ENCODE measurements at regions not wholly inside any gene's neighbourhood (a gene's known extent, or its start where the extent isn't known, plus 50 kb on each side); places are given as distances from the start of the nearest gene placed in this dataset.

- Histone ChIP-seq H3K4me2 (ENCODE audit: insufficient read depth, low read length) (no peak overlapping the region), H3K9ac (ENCODE audit: insufficient read depth in 1 of 2, low read depth in 2 of 2, low read length in 2 of 2) (no peak overlapping the region), H3K36me3 (ENCODE audit: control insufficient read depth, insufficient read depth, low read length) (no peaks in the 10 kb centered on the region), H2AFZ (ENCODE audit: low read depth, low read length) (no peak overlapping the region), H3K9me3 (replicated peaks; ENCODE audit: control insufficient read depth, insufficient read depth, low read depth, low read length) (no peaks in the 10 kb centered on the region), H3K27me3 (ENCODE audit: control insufficient read depth in 2 of 2, insufficient read depth in 2 of 2, low read length in 2 of 2) (no peaks in the 10 kb centered on the region), H3K27ac (ENCODE audit: extremely low read depth, low read depth, low read length) (no peak overlapping the region), H3K79me2 (ENCODE audit: control insufficient read depth, insufficient read depth, low read length) (no peaks in the 10 kb centered on the region), H3K4me3 (no peak overlapping the region), H3K4me1 (replicated peaks in 1 of 2; ENCODE audit: control insufficient read depth in 2 of 2, insufficient read depth in 2 of 2, low read length in 2 of 2) (no peaks in the 10 kb centered on the region), H3K9me1 (ENCODE audit: control insufficient read depth, insufficient read depth, low read length) (no peaks in the 10 kb centered on the region), H4K20me1 (replicated peaks; ENCODE audit: control insufficient read depth, insufficient read depth, low read length) (no peaks in the 10 kb centered on the region)
- intact Hi-C loops (cut with micrococcal nuclease) (no loop called here), in situ Hi-C loops (cut with MboI) (no loop called here)
- ATAC-seq (no peak), FAIRE-seq (no peak), DNase-seq (ENCODE audit: extremely low read depth in 1 of 4, low spot score in 3 of 4) (no peak)
- 3% methylated on average over 2 of the region's 2 CpGs for WGBS (ENCODE audit: insufficient coverage, low coverage, missing lambda C conversion rate)
- CTCF ChIA-PET (ENCODE audit: low intra/inter-chr PET ratio): no interaction called here
- POLR2A ChIA-PET: interaction anchor here (0.6 kb wide), 1 partner anchor 39 kb away, joined by 4 read pairs; no protein-coding TSS in a partner anchor
- BruUV-seq (replicated peaks): no TSS peak
- TF ChIP-seq ZNF146 (CRISPR knock-in tag; IDR thresholded peaks at IDR 0.05; ENCODE audit: unreplicated experiment): no peak
- TF ChIP-seq, protein P1, sequence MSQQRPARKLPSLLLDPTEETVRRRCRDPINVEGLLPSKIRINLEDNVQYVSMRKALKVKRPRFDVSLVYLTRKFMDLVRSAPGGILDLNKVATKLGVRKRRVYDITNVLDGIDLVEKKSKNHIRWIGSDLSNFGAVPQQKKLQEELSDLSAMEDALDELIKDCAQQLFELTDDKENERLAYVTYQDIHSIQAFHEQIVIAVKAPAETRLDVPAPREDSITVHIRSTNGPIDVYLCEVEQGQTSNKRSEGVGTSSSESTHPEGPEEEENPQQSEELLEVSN (IDR thresholded peaks at IDR 0.05; ENCODE audit: borderline replicate concordance in 1 of 2, extremely low read depth in 1 of 2, insufficient read depth in 1 of 2, insufficient read length in 1 of 2, low read depth in 1 of 2, low read length in 1 of 2, poor library complexity in 1 of 2, severe bottlenecking in 1 of 2): no peak
- no peak for TF ChIP-seq ZNF717 (CRISPR knock-in tag; IDR thresholded peaks at IDR 0.05)
- TF ChIP-seq REST (IDR thresholded peaks at IDR 0.05; ENCODE audit: borderline replicate concordance): no peak
- no peak for TF ChIP-seq REST (CRISPR knock-in tag; IDR thresholded peaks at IDR 0.05; ENCODE audit: low read depth)
- no peak for TF ChIP-seq TGIF2 (CRISPR knock-in tag; IDR thresholded peaks at IDR 0.05)
- no peak for TF ChIP-seq ZNF584 (CRISPR knock-in tag; IDR thresholded peaks at IDR 0.05; ENCODE audit: low read depth)
- TF ChIP-seq ZNF76 (CRISPR knock-in tag; IDR thresholded peaks at IDR 0.05; ENCODE audit: borderline replicate concordance): no peak
- no peak for TF ChIP-seq ZNF561 (CRISPR knock-in tag; conservative IDR thresholded peaks at IDR 0.05)
- TF ChIP-seq XRCC4 (IDR thresholded peaks at IDR 0.05; ENCODE audit: extremely low read depth, insufficient read depth, insufficient read length): no peak
- no peak for TF ChIP-seq YBX1 (IDR thresholded peaks at IDR 0.05)
- TF ChIP-seq ZNF184 (CRISPR knock-in tag; IDR thresholded peaks at IDR 0.05): no peak
- no peak for TF ChIP-seq HSF4 (CRISPR knock-in tag; IDR thresholded peaks at IDR 0.05; ENCODE audit: borderline replicate concordance)
- TF ChIP-seq SMARCA5 (IDR thresholded peaks at IDR 0.05): no peak
- no peak for TF ChIP-seq NFRKB (IDR thresholded peaks at IDR 0.05; ENCODE audit: low read depth)
- no peak for TF ChIP-seq CBFA2T2 (conservative IDR thresholded peaks at IDR 0.05)
- no peak for TF ChIP-seq RAD51 (IDR thresholded peaks at IDR 0.05; ENCODE audit: borderline replicate concordance, low read depth)
Measured at GRCh38 chr12:41966001-41966400, 178.7 kb downstream of the GXYLT1 start.

Measured in K562 (cell line).